ENCODE measurements at regions not wholly inside any gene's neighbourhood (a gene's known extent, or its start where the extent isn't known, plus 50 kb on each side); places are given as distances from the start of the nearest gene placed in this dataset.

GRCh38 chr9:106130374-106130773 lies 436.0 kb downstream of the TMEM38B start:
- TF ChIP-seq, protein P1, sequence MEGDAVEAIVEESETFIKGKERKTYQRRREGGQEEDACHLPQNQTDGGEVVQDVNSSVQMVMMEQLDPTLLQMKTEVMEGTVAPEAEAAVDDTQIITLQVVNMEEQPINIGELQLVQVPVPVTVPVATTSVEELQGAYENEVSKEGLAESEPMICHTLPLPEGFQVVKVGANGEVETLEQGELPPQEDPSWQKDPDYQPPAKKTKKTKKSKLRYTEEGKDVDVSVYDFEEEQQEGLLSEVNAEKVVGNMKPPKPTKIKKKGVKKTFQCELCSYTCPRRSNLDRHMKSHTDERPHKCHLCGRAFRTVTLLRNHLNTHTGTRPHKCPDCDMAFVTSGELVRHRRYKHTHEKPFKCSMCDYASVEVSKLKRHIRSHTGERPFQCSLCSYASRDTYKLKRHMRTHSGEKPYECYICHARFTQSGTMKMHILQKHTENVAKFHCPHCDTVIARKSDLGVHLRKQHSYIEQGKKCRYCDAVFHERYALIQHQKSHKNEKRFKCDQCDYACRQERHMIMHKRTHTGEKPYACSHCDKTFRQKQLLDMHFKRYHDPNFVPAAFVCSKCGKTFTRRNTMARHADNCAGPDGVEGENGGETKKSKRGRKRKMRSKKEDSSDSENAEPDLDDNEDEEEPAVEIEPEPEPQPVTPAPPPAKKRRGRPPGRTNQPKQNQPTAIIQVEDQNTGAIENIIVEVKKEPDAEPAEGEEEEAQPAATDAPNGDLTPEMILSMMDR (IDR thresholded peaks at IDR 0.05; ENCODE audit: control insufficient read depth, insufficient read depth, low read depth, low read length, missing control alignments) = no peak
- no peak overlapping the region for H3K4me3 ChIP-seq (ENCODE audit: control insufficient read depth, low read depth, low read length)
- DNase-seq (ENCODE audit: low read depth) = no peak

DNA sequence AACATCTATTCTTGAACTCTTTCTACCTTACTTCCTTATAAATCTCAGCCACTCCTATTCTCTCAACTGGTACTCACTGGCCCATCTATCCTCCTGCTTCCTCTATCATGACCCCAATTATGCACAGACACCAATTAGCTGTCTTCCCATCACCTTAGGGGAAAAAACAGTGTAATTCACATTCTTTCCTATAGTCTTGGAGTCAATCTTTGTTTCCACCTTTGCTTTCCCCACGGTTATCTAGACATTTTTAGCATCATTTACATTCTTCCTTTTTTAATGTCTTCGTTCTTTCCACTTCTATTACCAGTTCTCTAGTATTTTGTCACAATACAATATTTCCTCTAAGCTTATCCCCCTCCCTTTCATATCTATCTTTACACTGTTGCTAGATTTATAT lies 449.4 kb downstream of the TMEM38B start:
- H3K4me3 ChIP-seq (ENCODE audit: control insufficient read depth, low read depth, low read length) = no peak overlapping the region
- no peak for DNase-seq (ENCODE audit: low read depth)
- TF ChIP-seq, protein P1 (IDR thresholded peaks at IDR 0.05; ENCODE audit: control insufficient read depth, insufficient read depth, low read depth, low read length, missing control alignments) = no peak

- DNase-seq (ENCODE audit: low read depth) = no peak
- TF ChIP-seq, protein P1 (IDR thresholded peaks at IDR 0.05; ENCODE audit: control insufficient read depth, insufficient read depth, low read depth, low read length, missing control alignments) = no peak
- H3K4me3 ChIP-seq (ENCODE audit: control insufficient read depth, low read depth, low read length) = no peak overlapping the region
Observed at GRCh38 chr9:106146066-106146840, 451.9 kb downstream of the TMEM38B start.

GRCh38 chr9:106146886-106147285 lies 452.5 kb downstream of the TMEM38B start:
- no peak overlapping the region for H3K4me3 ChIP-seq (ENCODE audit: control insufficient read depth, low read depth, low read length)
- TF ChIP-seq, protein P1 (IDR thresholded peaks at IDR 0.05; ENCODE audit: control insufficient read depth, insufficient read depth, low read depth, low read length, missing control alignments) = no peak
- no peak for DNase-seq (ENCODE audit: low read depth)

DNA sequence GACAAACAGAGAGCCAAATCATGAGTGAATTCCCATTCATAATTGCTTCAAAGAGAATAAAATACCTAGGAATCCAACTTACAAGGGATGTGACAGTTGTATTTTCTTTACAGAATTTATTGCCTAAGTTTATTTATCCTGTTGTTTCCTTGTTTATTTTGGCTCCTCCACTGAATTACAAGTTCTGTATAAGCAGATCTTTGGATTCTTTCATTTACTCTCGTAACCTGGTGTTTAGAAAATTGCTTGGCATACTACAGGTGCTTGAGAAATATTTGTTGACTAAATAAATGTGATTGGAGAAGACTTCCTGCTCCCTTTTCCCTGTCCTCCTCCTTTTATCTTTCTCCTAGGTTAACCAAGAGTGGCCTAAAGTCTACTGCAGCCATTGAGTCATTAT lies 455.6 kb downstream of the TMEM38B start:
- TF ChIP-seq, protein P1 (IDR thresholded peaks at IDR 0.05; ENCODE audit: control insufficient read depth, insufficient read depth, low read depth, low read length, missing control alignments) = no peak
- H3K4me3 ChIP-seq (ENCODE audit: control insufficient read depth, low read depth, low read length) = no peak overlapping the region
- DNase-seq (ENCODE audit: low read depth) = no peak

DNA sequence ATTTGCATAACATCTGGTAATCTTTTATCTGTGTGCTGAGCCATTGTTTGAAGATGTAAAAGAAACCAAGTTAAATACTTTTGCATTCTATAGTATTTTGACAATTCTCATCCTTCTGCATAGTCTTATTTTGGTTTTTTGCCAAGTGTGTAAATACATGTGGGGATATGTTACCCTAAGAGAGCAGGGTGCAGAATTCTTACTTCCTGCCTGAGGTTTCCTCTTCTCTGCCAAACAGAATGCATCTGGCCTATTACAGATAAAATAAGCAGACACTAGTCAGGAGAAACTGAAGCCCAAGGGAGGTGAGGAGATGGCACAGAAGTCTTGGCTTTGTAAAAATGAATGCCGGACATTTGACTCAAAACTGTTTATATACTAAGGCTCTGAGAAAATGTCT lies 462.1 kb downstream of the TMEM38B start:
- DNase-seq (ENCODE audit: low read depth) = no peak
- TF ChIP-seq, protein P1 (IDR thresholded peaks at IDR 0.05; ENCODE audit: control insufficient read depth, insufficient read depth, low read depth, low read length, missing control alignments) = no peak
- no peak overlapping the region for H3K4me3 ChIP-seq (ENCODE audit: control insufficient read depth, low read depth, low read length)
